GM23338 (cell line): ENCODE measurements at regions not wholly inside any gene's neighbourhood (a gene's known extent, or its start where the extent isn't known, plus 50 kb on each side); places are given as distances from the start of the nearest gene placed in this dataset.

Experiments
- ATAC-seq: fragments of 200-7000 bp; cut with Tn5 transposase; 3 replicates; pipeline ENCODE4 v1.9.1; 2020
- DNase-seq: peaks from one replicate; pipeline ENCODE4 v3.0.0-alpha.2; 2015; ENCODE audit warnings: low spot score
- H2AFZ ChIP-seq: fragments of 200-600 bp; sonication (generic); 2 replicates; pipeline ENCODE4 v1.8.0; 2016; ENCODE audit warnings: antibody characterized with exemption, mild to moderate bottlenecking, moderate library complexity
- H3F3A ChIP-seq: fragments of 200-600 bp; sonication (generic); replicated peaks from 2 replicates; pipeline ENCODE4 v1.8.0; 2017; ENCODE audit warnings: antibody characterized with exemption, mixed run types, low read depth
- H3K27ac ChIP-seq: fragments of 200-600 bp; sonication (generic); 2 replicates; pipeline ENCODE4 v1.6.1; 2016; ENCODE audit warnings: low read depth
- H3K27me3 ChIP-seq: fragments of 200-600 bp; sonication (generic); 2 replicates; pipeline ENCODE4 v1.8.0; 2016; ENCODE audit warnings: mild to moderate bottlenecking, mixed run types, moderate library complexity; ENCODE audit not compliant: insufficient read depth
- H3K36me3 ChIP-seq: fragments of 200-600 bp; sonication (generic); 2 replicates; pipeline ENCODE4 v1.8.0; 2016; ENCODE audit warnings: mild to moderate bottlenecking; ENCODE audit not compliant: insufficient read depth
- H3K4me1 ChIP-seq: fragments of 200-600 bp; sonication (generic); 2 replicates; pipeline ENCODE4 v1.8.0; 2016; ENCODE audit warnings: mild to moderate bottlenecking, moderate library complexity; ENCODE audit not compliant: insufficient read depth
- H3K4me2 ChIP-seq: fragments of 200-600 bp; sonication (generic); 2 replicates; pipeline ENCODE4 v1.7.1; 2017; ENCODE audit warnings: mixed run types
- H3K4me3 ChIP-seq: fragments of 200-600 bp; sonication (generic); 2 replicates; pipeline ENCODE4 v1.6.1; 2016; ENCODE audit warnings: mixed run types
- H3K79me2 ChIP-seq: fragments of 200-600 bp; sonication (generic); replicated peaks from 2 replicates; pipeline ENCODE4 v1.8.0; 2017; ENCODE audit warnings: mild to moderate bottlenecking; ENCODE audit not compliant: insufficient read depth
- H3K9me2 ChIP-seq: fragments of 200-600 bp; sonication (generic); 2 replicates; pipeline ENCODE4 v1.8.0; 2017; ENCODE audit not compliant: insufficient read depth
- H4K20me1 ChIP-seq: fragments of 200-600 bp; sonication (generic); replicated peaks from 2 replicates; pipeline ENCODE4 v1.8.0; 2017; ENCODE audit warnings: mild to moderate bottlenecking; ENCODE audit not compliant: insufficient read depth
- H3K27ac Mint-ChIP-seq: 2 replicates; pipeline ENCODE4 v1.8.0; 2020; ENCODE audit warnings: inconsistent platforms, mild to moderate bottlenecking, moderate library complexity, mixed read lengths
- H3K27me3 Mint-ChIP-seq: 3 replicates; pipeline ENCODE4 v1.8.0; 2022; ENCODE audit warnings: low read depth, mild to moderate bottlenecking, moderate library complexity, mixed read lengths, inconsistent platforms; ENCODE audit not compliant: insufficient read depth, poor library complexity
- H3K36me3 Mint-ChIP-seq: 3 replicates; pipeline ENCODE4 v1.8.0; 2021; ENCODE audit warnings: low read depth, mild to moderate bottlenecking, inconsistent platforms, moderate library complexity, mixed read lengths
- H3K4me1 Mint-ChIP-seq: 3 replicates; pipeline ENCODE4 v1.8.0; 2020; ENCODE audit warnings: mild to moderate bottlenecking, inconsistent platforms, mixed read lengths
- H3K4me3 Mint-ChIP-seq: 3 replicates; pipeline ENCODE4 v1.8.0; 2021; ENCODE audit warnings: moderate library complexity, mild to moderate bottlenecking, inconsistent platforms, mixed read lengths
- H3K9me3 Mint-ChIP-seq: 3 replicates; pipeline ENCODE4 v1.8.0; 2020; ENCODE audit warnings: moderate library complexity, mild to moderate bottlenecking, inconsistent platforms, mixed read lengths
- CREB1 ChIP-seq: fragments of 250-450 bp; sonication (Bioruptor Pico); IDR thresholded peaks from 2 replicates; pipeline ENCODE4 v1.5.0; 2020; ENCODE audit warnings: low read depth, mild to moderate bottlenecking, moderate library complexity
- EZH2phosphoT487 ChIP-seq: fragments of 200-600 bp; sonication (generic); IDR thresholded peaks from one replicate; pipeline ENCODE4 v1.8.1; 2018; ENCODE audit warnings: antibody characterized with exemption; ENCODE audit not compliant: unreplicated experiment
- JUNB ChIP-seq: IDR thresholded peaks from one replicate; pipeline ENCODE4 v1.6.1; 2016; ENCODE audit warnings: antibody characterized with exemption; ENCODE audit not compliant: unreplicated experiment
- NANOG ChIP-seq: IDR thresholded peaks from 2 replicates; pipeline ENCODE4 v1.6.1; 2016; ENCODE audit warnings: antibody characterized with exemption, borderline replicate concordance
- POLR2AphosphoS5 ChIP-seq: IDR thresholded peaks from 2 replicates; pipeline ENCODE4 v1.6.1; 2016; ENCODE audit warnings: antibody characterized with exemption, low read depth
- STAT1 ChIP-seq: IDR thresholded peaks from one replicate; pipeline ENCODE4 v1.6.1; 2016; ENCODE audit warnings: antibody characterized with exemption; ENCODE audit not compliant: unreplicated experiment
- ZNF114 ChIP-seq: fragments of 250-450 bp; sonication (Bioruptor Pico); IDR thresholded peaks from 2 replicates; pipeline ENCODE4 v1.5.0; 2020; ENCODE audit warnings: mild to moderate bottlenecking, moderate library complexity
- ZNF331 ChIP-seq: fragments of 250-450 bp; sonication (Bioruptor Pico); IDR thresholded peaks from 2 replicates; pipeline ENCODE4 v1.5.0; 2020; ENCODE audit warnings: low read depth, mild to moderate bottlenecking, moderate library complexity
- TF ChIP-seq, protein P1 (sequence below), 2 experiments: fragments of 200-600 bp in 1 of 2; sonication (generic) in 1 of 2; conservative IDR thresholded peaks; 2 replicates each; pipeline versions ENCODE4 v1.5.1 to v1.6.1; 2016 to 2017; ENCODE audit warnings: antibody characterized with exemption in 2 of 2, low read depth in 2 of 2, mild to moderate bottlenecking in 2 of 2, moderate library complexity in 1 of 2
- TF ChIP-seq, protein P2 (sequence below): IDR thresholded peaks from 2 replicates; pipeline ENCODE4 v1.6.1; 2016; ENCODE audit warnings: antibody characterized with exemption
- TF ChIP-seq, protein P3 (sequence below): fragments of 250-450 bp; sonication (Bioruptor Pico); IDR thresholded peaks from 2 replicates; pipeline ENCODE4 v1.5.0; 2020; ENCODE audit warnings: mild to moderate bottlenecking, moderate library complexity
- TF ChIP-seq, protein P4 (sequence below): IDR thresholded peaks from one replicate; pipeline ENCODE4 v1.6.1; 2018; ENCODE audit warnings: antibody characterized with exemption; ENCODE audit not compliant: unreplicated experiment

DNA sequence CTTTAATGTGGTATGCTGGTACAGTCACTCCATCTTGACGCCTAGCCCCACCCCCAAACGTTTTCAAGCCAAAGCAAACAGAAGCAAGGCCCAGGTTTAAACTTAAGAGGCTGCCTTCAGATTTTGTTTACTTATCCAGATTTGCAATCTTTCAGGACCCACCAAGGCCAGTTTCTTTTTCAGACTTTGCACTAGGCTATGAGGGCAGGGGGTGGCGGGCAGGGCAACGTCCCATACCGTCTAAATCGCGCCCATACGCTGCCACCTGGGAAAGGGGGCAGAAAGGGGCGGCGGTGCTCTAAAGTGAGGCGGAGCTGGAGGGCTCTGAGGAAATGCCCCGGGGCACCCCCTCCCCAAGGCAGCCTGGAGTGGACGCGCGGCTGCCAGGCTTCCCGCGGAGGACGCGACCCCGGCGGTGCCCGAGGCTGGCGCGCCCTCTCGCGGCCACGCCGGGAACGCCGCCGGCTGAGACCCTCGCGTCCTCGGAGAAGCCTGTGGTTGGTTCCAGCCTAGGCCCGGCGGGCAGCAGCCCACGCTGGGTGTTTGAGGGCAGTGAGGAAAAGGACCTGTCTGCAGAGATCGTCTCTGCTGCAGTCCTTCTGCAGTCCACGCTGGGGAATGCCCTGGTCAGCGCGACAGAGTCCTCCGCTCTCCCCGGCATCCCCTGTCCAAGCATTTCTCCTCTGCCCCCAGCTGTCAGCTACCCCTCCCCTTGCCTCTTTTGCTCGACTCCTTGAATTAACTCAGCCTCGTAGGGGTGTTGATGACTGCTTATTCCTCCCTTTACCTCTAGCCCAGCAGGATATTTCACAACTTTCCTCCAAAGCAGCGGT, 93.7 kb upstream of the PRNP start:
- Mint-ChIP-seq H3K27me3 (peaks cover 2% of the 10 kb centered on the region), H3K36me3 (no peaks in the 10 kb centered on the region), H3K4me1 (peaks cover 5% of the 10 kb centered on the region; the same call in 2 of the 3 replicates), H3K27ac (no peak overlapping the region), H3K9me3 (no peaks in the 10 kb centered on the region), H3K4me3 (peak overlapping the region; percentile 57)
- Histone ChIP-seq H3F3A (no peaks in the 10 kb centered on the region), H3K9me2 (no peaks in the 10 kb centered on the region), H4K20me1 (no peaks in the 10 kb centered on the region), H3K4me1 (no peaks in the 10 kb centered on the region), H3K27ac (no peak overlapping the region), H3K4me3 (peak overlapping the region; percentile 65), H3K79me2 (no peaks in the 10 kb centered on the region), H3K4me2 (peak overlapping the region; percentile 87), H3K36me3 (no peaks in the 10 kb centered on the region), H2AFZ (peak overlapping the region; percentile 99), H3K27me3 (peaks cover 6% of the 10 kb centered on the region; the same call in 1 of the 2 replicates)
- TF ChIP-seq, protein P1, sequence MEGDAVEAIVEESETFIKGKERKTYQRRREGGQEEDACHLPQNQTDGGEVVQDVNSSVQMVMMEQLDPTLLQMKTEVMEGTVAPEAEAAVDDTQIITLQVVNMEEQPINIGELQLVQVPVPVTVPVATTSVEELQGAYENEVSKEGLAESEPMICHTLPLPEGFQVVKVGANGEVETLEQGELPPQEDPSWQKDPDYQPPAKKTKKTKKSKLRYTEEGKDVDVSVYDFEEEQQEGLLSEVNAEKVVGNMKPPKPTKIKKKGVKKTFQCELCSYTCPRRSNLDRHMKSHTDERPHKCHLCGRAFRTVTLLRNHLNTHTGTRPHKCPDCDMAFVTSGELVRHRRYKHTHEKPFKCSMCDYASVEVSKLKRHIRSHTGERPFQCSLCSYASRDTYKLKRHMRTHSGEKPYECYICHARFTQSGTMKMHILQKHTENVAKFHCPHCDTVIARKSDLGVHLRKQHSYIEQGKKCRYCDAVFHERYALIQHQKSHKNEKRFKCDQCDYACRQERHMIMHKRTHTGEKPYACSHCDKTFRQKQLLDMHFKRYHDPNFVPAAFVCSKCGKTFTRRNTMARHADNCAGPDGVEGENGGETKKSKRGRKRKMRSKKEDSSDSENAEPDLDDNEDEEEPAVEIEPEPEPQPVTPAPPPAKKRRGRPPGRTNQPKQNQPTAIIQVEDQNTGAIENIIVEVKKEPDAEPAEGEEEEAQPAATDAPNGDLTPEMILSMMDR (conservative IDR thresholded peaks at IDR 0.05; ENCODE audit: low read depth in 2 of 2): peak; percentile 69 to 92
- TF ChIP-seq JUNB: no peak
- peak; percentile 38; the same call in 1 of the 2 replicates for TF ChIP-seq CREB1 (CRISPR knock-in tag)
- TF ChIP-seq, protein P2, sequence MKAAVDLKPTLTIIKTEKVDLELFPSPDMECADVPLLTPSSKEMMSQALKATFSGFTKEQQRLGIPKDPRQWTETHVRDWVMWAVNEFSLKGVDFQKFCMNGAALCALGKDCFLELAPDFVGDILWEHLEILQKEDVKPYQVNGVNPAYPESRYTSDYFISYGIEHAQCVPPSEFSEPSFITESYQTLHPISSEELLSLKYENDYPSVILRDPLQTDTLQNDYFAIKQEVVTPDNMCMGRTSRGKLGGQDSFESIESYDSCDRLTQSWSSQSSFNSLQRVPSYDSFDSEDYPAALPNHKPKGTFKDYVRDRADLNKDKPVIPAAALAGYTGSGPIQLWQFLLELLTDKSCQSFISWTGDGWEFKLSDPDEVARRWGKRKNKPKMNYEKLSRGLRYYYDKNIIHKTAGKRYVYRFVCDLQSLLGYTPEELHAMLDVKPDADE: no peak
- TF ChIP-seq STAT1: no peak
- TF ChIP-seq EZH2phosphoT487: no peak
- TF ChIP-seq, protein P3, sequence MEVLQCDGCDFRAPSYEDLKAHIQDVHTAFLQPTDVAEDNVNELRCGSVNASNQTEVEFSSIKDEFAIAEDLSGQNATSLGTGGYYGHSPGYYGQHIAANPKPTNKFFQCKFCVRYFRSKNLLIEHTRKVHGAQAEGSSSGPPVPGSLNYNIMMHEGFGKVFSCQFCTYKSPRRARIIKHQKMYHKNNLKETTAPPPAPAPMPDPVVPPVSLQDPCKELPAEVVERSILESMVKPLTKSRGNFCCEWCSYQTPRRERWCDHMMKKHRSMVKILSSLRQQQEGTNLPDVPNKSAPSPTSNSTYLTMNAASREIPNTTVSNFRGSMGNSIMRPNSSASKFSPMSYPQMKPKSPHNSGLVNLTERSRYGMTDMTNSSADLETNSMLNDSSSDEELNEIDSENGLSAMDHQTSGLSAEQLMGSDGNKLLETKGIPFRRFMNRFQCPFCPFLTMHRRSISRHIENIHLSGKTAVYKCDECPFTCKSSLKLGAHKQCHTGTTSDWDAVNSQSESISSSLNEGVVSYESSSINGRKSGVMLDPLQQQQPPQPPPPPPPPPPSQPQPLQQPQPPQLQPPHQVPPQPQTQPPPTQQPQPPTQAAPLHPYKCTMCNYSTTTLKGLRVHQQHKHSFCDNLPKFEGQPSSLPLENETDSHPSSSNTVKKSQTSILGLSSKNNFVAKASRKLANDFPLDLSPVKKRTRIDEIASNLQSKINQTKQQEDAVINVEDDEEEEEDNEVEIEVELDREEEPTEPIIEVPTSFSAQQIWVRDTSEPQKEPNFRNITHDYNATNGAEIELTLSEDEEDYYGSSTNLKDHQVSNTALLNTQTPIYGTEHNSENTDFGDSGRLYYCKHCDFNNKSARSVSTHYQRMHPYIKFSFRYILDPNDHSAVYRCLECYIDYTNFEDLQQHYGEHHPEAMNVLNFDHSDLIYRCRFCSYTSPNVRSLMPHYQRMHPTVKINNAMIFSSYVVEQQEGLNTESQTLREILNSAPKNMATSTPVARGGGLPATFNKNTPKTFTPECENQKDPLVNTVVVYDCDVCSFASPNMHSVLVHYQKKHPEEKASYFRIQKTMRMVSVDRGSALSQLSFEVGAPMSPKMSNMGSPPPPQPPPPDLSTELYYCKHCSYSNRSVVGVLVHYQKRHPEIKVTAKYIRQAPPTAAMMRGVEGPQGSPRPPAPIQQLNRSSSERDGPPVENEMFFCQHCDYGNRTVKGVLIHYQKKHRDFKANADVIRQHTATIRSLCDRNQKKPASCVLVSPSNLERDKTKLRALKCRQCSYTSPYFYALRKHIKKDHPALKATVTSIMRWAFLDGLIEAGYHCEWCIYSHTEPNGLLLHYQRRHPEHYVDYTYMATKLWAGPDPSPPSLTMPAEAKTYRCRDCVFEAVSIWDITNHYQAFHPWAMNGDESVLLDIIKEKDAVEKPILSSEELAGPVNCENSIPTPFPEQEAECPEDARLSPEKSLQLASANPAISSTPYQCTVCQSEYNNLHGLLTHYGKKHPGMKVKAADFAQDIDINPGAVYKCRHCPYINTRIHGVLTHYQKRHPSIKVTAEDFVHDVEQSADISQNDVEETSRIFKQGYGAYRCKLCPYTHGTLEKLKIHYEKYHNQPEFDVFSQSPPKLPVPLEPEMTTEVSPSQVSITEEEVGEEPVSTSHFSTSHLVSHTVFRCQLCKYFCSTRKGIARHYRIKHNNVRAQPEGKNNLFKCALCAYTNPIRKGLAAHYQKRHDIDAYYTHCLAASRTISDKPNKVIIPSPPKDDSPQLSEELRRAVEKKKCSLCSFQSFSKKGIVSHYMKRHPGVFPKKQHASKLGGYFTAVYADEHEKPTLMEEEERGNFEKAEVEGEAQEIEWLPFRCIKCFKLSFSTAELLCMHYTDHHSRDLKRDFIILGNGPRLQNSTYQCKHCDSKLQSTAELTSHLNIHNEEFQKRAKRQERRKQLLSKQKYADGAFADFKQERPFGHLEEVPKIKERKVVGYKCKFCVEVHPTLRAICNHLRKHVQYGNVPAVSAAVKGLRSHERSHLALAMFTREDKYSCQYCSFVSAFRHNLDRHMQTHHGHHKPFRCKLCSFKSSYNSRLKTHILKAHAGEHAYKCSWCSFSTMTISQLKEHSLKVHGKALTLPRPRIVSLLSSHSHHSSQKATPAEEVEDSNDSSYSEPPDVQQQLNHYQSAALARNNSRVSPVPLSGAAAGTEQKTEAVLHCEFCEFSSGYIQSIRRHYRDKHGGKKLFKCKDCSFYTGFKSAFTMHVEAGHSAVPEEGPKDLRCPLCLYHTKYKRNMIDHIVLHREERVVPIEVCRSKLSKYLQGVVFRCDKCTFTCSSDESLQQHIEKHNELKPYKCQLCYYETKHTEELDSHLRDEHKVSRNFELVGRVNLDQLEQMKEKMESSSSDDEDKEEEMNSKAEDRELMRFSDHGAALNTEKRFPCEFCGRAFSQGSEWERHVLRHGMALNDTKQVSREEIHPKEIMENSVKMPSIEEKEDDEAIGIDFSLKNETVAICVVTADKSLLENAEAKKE: no peak
- TF ChIP-seq, protein P4, sequence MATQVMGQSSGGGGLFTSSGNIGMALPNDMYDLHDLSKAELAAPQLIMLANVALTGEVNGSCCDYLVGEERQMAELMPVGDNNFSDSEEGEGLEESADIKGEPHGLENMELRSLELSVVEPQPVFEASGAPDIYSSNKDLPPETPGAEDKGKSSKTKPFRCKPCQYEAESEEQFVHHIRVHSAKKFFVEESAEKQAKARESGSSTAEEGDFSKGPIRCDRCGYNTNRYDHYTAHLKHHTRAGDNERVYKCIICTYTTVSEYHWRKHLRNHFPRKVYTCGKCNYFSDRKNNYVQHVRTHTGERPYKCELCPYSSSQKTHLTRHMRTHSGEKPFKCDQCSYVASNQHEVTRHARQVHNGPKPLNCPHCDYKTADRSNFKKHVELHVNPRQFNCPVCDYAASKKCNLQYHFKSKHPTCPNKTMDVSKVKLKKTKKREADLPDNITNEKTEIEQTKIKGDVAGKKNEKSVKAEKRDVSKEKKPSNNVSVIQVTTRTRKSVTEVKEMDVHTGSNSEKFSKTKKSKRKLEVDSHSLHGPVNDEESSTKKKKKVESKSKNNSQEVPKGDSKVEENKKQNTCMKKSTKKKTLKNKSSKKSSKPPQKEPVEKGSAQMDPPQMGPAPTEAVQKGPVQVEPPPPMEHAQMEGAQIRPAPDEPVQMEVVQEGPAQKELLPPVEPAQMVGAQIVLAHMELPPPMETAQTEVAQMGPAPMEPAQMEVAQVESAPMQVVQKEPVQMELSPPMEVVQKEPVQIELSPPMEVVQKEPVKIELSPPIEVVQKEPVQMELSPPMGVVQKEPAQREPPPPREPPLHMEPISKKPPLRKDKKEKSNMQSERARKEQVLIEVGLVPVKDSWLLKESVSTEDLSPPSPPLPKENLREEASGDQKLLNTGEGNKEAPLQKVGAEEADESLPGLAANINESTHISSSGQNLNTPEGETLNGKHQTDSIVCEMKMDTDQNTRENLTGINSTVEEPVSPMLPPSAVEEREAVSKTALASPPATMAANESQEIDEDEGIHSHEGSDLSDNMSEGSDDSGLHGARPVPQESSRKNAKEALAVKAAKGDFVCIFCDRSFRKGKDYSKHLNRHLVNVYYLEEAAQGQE: no peak
- TF ChIP-seq POLR2AphosphoS5: no peak
- no peak for TF ChIP-seq ZNF114 (CRISPR knock-in tag)
- TF ChIP-seq ZNF331 (CRISPR knock-in tag): no peak
- no peak for TF ChIP-seq NANOG
- ATAC-seq (peak; percentile 96), DNase-seq (peak; percentile 68)
